ENCODE measurements at regions not wholly inside any gene's neighbourhood (a gene's known extent, or its start where the extent isn't known, plus 50 kb on each side); places are given as distances from the start of the nearest gene placed in this dataset.

DNA sequence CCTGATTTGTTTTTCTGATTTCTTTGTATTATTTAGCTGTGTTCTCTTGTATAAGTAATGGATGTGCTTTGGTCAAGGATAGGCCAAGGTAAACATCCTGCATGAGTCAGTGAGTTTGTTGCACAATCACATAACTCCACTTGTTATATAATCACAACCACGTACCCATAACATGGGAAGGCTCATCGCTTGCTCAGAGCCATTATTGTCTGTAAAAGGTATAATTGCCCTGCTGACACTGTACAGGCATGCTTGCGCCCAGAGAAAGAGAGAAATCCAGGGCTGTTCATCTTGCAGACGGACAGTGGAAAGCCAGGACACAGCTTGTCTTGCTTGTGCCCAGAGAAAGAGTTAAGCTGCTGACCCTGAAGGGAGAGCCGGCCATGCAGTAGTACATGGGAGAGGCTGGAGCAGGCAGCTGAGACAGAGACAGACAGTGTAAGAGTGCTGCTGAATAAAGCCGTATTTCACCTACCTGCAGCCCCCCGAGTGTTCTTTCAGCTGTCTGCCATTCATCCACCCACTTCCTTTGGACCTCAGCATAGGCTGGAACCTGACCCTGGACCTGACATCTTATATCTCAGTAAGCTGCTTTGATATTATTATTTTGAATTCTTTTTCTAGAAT is 174.7 kb upstream of the DAAM1 start (continued):
- TF ChIP-seq PBX3 (CRISPR knock-in tag; IDR thresholded peaks at IDR 0.05; ENCODE audit: borderline replicate concordance) = no peak
- TF ChIP-seq ZNF850 (CRISPR knock-in tag; conservative IDR thresholded peaks at IDR 0.05) = no peak
- TF ChIP-seq GTF2F1 (IDR thresholded peaks at IDR 0.05; ENCODE audit: low read length) = no peak
- TF ChIP-seq ATRX (CRISPR knock-in tag; IDR thresholded peaks at IDR 0.05; ENCODE audit: borderline replicate concordance) = no peak
- TF ChIP-seq ZNF530 (CRISPR knock-in tag; IDR thresholded peaks at IDR 0.05; ENCODE audit: low read depth) = no peak
- TF ChIP-seq, protein P1, sequence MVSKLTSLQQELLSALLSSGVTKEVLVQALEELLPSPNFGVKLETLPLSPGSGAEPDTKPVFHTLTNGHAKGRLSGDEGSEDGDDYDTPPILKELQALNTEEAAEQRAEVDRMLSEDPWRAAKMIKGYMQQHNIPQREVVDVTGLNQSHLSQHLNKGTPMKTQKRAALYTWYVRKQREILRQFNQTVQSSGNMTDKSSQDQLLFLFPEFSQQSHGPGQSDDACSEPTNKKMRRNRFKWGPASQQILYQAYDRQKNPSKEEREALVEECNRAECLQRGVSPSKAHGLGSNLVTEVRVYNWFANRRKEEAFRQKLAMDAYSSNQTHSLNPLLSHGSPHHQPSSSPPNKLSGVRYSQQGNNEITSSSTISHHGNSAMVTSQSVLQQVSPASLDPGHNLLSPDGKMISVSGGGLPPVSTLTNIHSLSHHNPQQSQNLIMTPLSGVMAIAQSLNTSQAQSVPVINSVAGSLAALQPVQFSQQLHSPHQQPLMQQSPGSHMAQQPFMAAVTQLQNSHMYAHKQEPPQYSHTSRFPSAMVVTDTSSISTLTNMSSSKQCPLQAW (CRISPR knock-in tag; IDR thresholded peaks at IDR 0.05) = no peak
- TF ChIP-seq FOXC1 (CRISPR knock-in tag; IDR thresholded peaks at IDR 0.05; ENCODE audit: borderline replicate concordance) = no peak
- no peak for TF ChIP-seq TOPORS (CRISPR knock-in tag; IDR thresholded peaks at IDR 0.05)
- no peak for TF ChIP-seq LCORL (IDR thresholded peaks at IDR 0.05)
- no peak for TF ChIP-seq LCORL (CRISPR knock-in tag; IDR thresholded peaks at IDR 0.05)
- peak; percentile 72; the same call in 1 of the 2 replicates for TF ChIP-seq ZNF280D (CRISPR knock-in tag; IDR thresholded peaks at IDR 0.05)
- TF ChIP-seq ZBTB20 (CRISPR knock-in tag; IDR thresholded peaks at IDR 0.05; ENCODE audit: borderline replicate concordance, low read depth) = peak; percentile 88; the same call in 1 of the 2 replicates
- TF ChIP-seq MXI1 (IDR thresholded peaks at IDR 0.05; ENCODE audit: borderline replicate concordance, low read depth, low read length) = no peak
- TF ChIP-seq DR1 (CRISPR knock-in tag; IDR thresholded peaks at IDR 0.05) = no peak
- peak; percentile 54; the same call in 1 of the 2 replicates for TF ChIP-seq PPARG (CRISPR knock-in tag; conservative IDR thresholded peaks at IDR 0.05)
- TF ChIP-seq RERE (CRISPR knock-in tag; IDR thresholded peaks at IDR 0.05; ENCODE audit: low read depth) = no peak
- TF ChIP-seq THYN1 (CRISPR knock-in tag; IDR thresholded peaks at IDR 0.05; ENCODE audit: borderline replicate concordance, low read depth) = no peak
- TF ChIP-seq BRCA1 (CRISPR knock-in tag; IDR thresholded peaks at IDR 0.05) = 0 out of 2 replicates have a peak, but pooled peaks have one; percentile 27

Measured in HepG2 (cell line).